HCT116 (cell line): ENCODE measurements at regions not wholly inside any gene's neighbourhood (a gene's known extent, or its start where the extent isn't known, plus 50 kb on each side); places are given as distances from the start of the nearest gene placed in this dataset.

Experiments
- ATAC-seq: fragments of 200-7000 bp; cut with Tn5 transposase; 2 replicates; pipeline ENCODE4 v1.9.1; 2020; ENCODE audit warnings: mild to moderate bottlenecking, moderate library complexity
- BruUV-seq: library from RNA; stranded (reverse); fragments of 400-500 nt; replicated peaks from 2 replicates; lab custom pipeline; 2021; lab: Mats Ljungman, UMichigan
- CTCF ChIA-PET: fragments of 300-600 bp; sonication (Branson Sonifier 250); formaldehyde crosslinking; loops from one replicate; lab custom pipeline; 2021; ENCODE audit warnings: antibody characterized with exemption; lab: Charles Lee
- POLR2A ChIA-PET: fragments of 300-600, 350-600 bp; sonication (Branson Sonifier 250); formaldehyde crosslinking; loops from one replicate; lab custom pipeline; 2021; ENCODE audit warnings: antibody characterized with exemption; lab: Charles Lee
- RAD21 ChIA-PET, 2 experiments: fragments of 300-600 bp; sonication (Branson Sonifier 250); formaldehyde crosslinking; loops; one replicate each; lab custom pipeline; 2023; ENCODE audit warnings: low total read pairs in 2 of 2; ENCODE audit not compliant: uncharacterized antibody in 2 of 2, unreplicated experiment in 2 of 2, low non-redundant PET in 1 of 2; lab: Charles Lee
- DNase-seq: peaks from one replicate; pipeline ENCODE4 v3.0.0-alpha.2; 2010; ENCODE audit warnings: low read depth, low spot score
- H2AFZ ChIP-seq: fragments of 200-600 bp; shearing (Covaris generic), sonication (generic); 2 replicates; pipeline ENCODE4 v1.6.1; 2017; ENCODE audit warnings: low read depth, mixed run types, mixed read lengths, antibody characterized with exemption, low read length; ENCODE audit not compliant: poor library complexity, severe bottlenecking
- H3K27ac ChIP-seq: 2 replicates; pipeline ENCODE4 v1.5.1; 2012; ENCODE audit warnings: low read depth, low read length
- H3K27me3 ChIP-seq: fragments of 200-600 bp; sonication (generic); 2 replicates; pipeline ENCODE4 v1.6.1; 2016; ENCODE audit warnings: mixed run types, low read length, mixed read lengths; ENCODE audit not compliant: insufficient read depth
- H3K36me3 ChIP-seq, 2 experiments: fragments of 200-500 bp in 1 of 2; fragments of 200-600 bp in 1 of 2; sonication (Bioruptor generic) in 1 of 2; sonication (generic) in 1 of 2; 2 replicates each; pipeline versions ENCODE4 v1.5.1 to v1.6.1; 2014 to 2016; ENCODE audit warnings: low read length in 2 of 2, inconsistent platforms in 1 of 2, mixed read lengths in 1 of 2, mixed run types in 1 of 2; ENCODE audit not compliant: insufficient read depth in 2 of 2, control insufficient read depth in 1 of 2
- H3K4me1 ChIP-seq, 2 experiments: fragments of 200-600 bp in 1 of 2; sonication (generic) in 1 of 2; 2 replicates each; pipeline versions ENCODE4 v1.5.1 to v1.6.1; 2012 to 2017; ENCODE audit warnings: low read length in 2 of 2, inconsistent platforms in 1 of 2, mild to moderate bottlenecking in 1 of 2, mixed read lengths in 1 of 2, mixed run types in 1 of 2, moderate library complexity in 1 of 2; ENCODE audit not compliant: insufficient read depth in 2 of 2, control insufficient read depth in 1 of 2
- H3K4me2 ChIP-seq: fragments of 200-600 bp; sonication (generic); 2 replicates; pipeline ENCODE4 v1.6.1; 2017; ENCODE audit warnings: mixed run types, low read length, mixed read lengths
- H3K4me3 ChIP-seq, 2 experiments: fragments of 200-600 bp in 1 of 2; sonication (generic) in 1 of 2; replicated peaks in 1 of 2; 2 replicates each; pipeline ENCODE4 v1.5.1; 2011 to 2016; ENCODE audit warnings: low read length in 2 of 2, control low read depth in 1 of 2, low read depth in 1 of 2, mild to moderate bottlenecking in 1 of 2, mixed read lengths in 1 of 2, mixed run types in 1 of 2
- H3K79me2 ChIP-seq: fragments of 200-600 bp; sonication (generic); 2 replicates; pipeline ENCODE4 v1.6.1; 2017; ENCODE audit warnings: mild to moderate bottlenecking, mixed run types, low read length, moderate library complexity, mixed read lengths; ENCODE audit not compliant: insufficient read depth
- H3K9ac ChIP-seq: fragments of 200-600 bp; sonication (generic); 2 replicates; pipeline ENCODE4 v1.6.1; 2016; ENCODE audit warnings: low read length, mixed read lengths
- H3K9me2 ChIP-seq: fragments of 200-600 bp; sonication (generic), shearing (Covaris generic); 2 replicates; pipeline ENCODE4 v1.6.1; 2017; ENCODE audit warnings: mixed run types, mild to moderate bottlenecking, moderate library complexity; ENCODE audit not compliant: insufficient read depth
- H3K9me3 ChIP-seq, 2 experiments: fragments of 200-500 bp in 1 of 2; fragments of 200-600 bp in 1 of 2; sonication (Bioruptor generic) in 1 of 2; sonication (generic) in 1 of 2; 2 replicates each; pipeline ENCODE4 v1.6.1; 2014 to 2017; ENCODE audit warnings: low read length in 2 of 2, mixed read lengths in 2 of 2, inconsistent platforms in 1 of 2, low read depth in 1 of 2, mild to moderate bottlenecking in 1 of 2, mixed run types in 1 of 2, moderate library complexity in 1 of 2; ENCODE audit not compliant: control insufficient read depth in 1 of 2, insufficient read depth in 1 of 2
- H4K20me1 ChIP-seq: fragments of 200-600 bp; sonication (generic), shearing (Covaris generic); 2 replicates; pipeline ENCODE4 v1.6.1; 2017; ENCODE audit warnings: mixed run types, mild to moderate bottlenecking, moderate library complexity; ENCODE audit not compliant: insufficient read depth
- CEBPB ChIP-seq: IDR thresholded peaks from 2 replicates; pipeline ENCODE4 v1.6.1; 2012; ENCODE audit warnings: low read depth
- CTCF ChIP-seq, 3 experiments: fragments of 200-600 bp in 1 of 3; sonication (generic) in 1 of 3; IDR thresholded peaks in 2 of 3; conservative IDR thresholded peaks in 1 of 3; 2 replicates each; pipeline ENCODE4 v1.5.1; 2012 to 2017; ENCODE audit warnings: low read depth in 2 of 3, low read length in 2 of 3, antibody characterized with exemption in 1 of 3, borderline replicate concordance in 1 of 3, control low read depth in 1 of 3, mild to moderate bottlenecking in 1 of 3, mixed read lengths in 1 of 3, mixed run types in 1 of 3, moderate library complexity in 1 of 3; ENCODE audit not compliant: insufficient read depth in 1 of 3
- EGR1 ChIP-seq: IDR thresholded peaks from 2 replicates; pipeline ENCODE4 v1.6.1; 2012; ENCODE audit warnings: low read depth
- EZH2 ChIP-seq: fragments of 200-600 bp; sonication (generic); IDR thresholded peaks from 2 replicates; pipeline ENCODE4 v1.6.1; 2017; ENCODE audit warnings: antibody characterized with exemption, mixed run types
- FOSL1 ChIP-seq: IDR thresholded peaks from 2 replicates; pipeline ENCODE4 v1.6.1; 2012; ENCODE audit warnings: low read depth
- JUND ChIP-seq: IDR thresholded peaks from 2 replicates; pipeline ENCODE4 v1.6.1; 2012
- MAX ChIP-seq: IDR thresholded peaks from 2 replicates; pipeline ENCODE4 v1.6.1; 2012
- POLR2A ChIP-seq: IDR thresholded peaks from 2 replicates; pipeline ENCODE4 v1.7.0; 2011; ENCODE audit warnings: borderline replicate concordance; ENCODE audit not compliant: insufficient read depth, insufficient read length; ENCODE audit errors: extremely low read depth
- POLR2AphosphoS5 ChIP-seq: IDR thresholded peaks from 2 replicates; pipeline ENCODE4 v1.6.1; 2011; ENCODE audit warnings: mild to moderate bottlenecking, low read depth, low read length, moderate library complexity
- RAD21 ChIP-seq: IDR thresholded peaks from 2 replicates; pipeline ENCODE4 v1.6.1; 2012; ENCODE audit warnings: low read depth, mild to moderate bottlenecking
- SIN3A ChIP-seq: IDR thresholded peaks from 2 replicates; pipeline ENCODE4 v1.6.1; 2012; ENCODE audit warnings: low read depth
- SP1 ChIP-seq: IDR thresholded peaks from 2 replicates; pipeline ENCODE4 v1.6.1; 2012; ENCODE audit warnings: low read depth
- SRF ChIP-seq: IDR thresholded peaks from 2 replicates; pipeline ENCODE4 v1.6.1; 2012; ENCODE audit warnings: low read depth
- TCF7L2 ChIP-seq: IDR thresholded peaks from 2 replicates; pipeline ENCODE4 v1.7.0; 2011; ENCODE audit warnings: borderline replicate concordance, inconsistent platforms; ENCODE audit not compliant: insufficient read depth, insufficient read length; ENCODE audit errors: extremely low read depth
- YY1 ChIP-seq: IDR thresholded peaks from 2 replicates; pipeline ENCODE4 v1.6.1; 2011; ENCODE audit warnings: low read length, low read depth, moderate library complexity, mild to moderate bottlenecking; ENCODE audit not compliant: insufficient replicate concordance; ENCODE audit errors: extremely low read depth
- ZBTB33 ChIP-seq: IDR thresholded peaks from 2 replicates; pipeline ENCODE4 v1.6.1; 2011; ENCODE audit warnings: mild to moderate bottlenecking, low read length, moderate library complexity; ENCODE audit not compliant: insufficient replicate concordance; ENCODE audit errors: extremely low read depth
- ZFX ChIP-seq: fragments of 450-650 bp; IDR thresholded peaks from 2 replicates; pipeline ENCODE4 v1.6.1; 2017
- ZNF274 ChIP-seq: fragments of 200-500 bp; sonication (Bioruptor generic); IDR thresholded peaks from 2 replicates; pipeline ENCODE4 v1.6.1; 2014; ENCODE audit warnings: mild to moderate bottlenecking, low read depth, low read length, inconsistent platforms
- intact Hi-C: fragments of 100-400 bp; cut with micrococcal nuclease; formaldehyde crosslinking; loops from 2 replicates; pipeline ENCODE4 v1.10.0; 2022
- TF ChIP-seq, protein P1 (sequence below): IDR thresholded peaks from 2 replicates; pipeline ENCODE4 v1.6.1; 2012; ENCODE audit warnings: low read depth

DNA sequence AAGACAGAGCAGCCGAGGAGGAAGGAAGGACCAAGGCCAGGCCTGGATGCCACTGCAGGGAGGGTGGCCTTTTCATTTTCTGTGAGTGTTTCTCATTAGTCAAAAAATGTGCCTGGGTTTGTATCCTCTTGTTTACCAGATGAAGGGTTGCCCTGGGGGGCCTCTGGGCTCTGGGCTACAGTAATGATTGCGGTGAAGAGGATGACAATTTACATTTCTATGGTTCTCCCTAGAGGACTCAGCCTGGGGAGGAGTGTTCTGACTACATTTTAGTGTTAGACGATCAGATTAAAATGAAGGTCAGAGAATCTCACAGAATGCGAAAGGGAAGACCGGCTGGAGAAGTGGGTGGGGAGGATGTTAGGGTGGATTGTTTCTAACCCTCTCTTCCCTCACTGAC is 108.0 kb upstream of the KMT2C start:
- no peak overlapping the region for H2AFZ ChIP-seq
- POLR2A ChIA-PET: no interaction called here
- no peaks in the 10 kb centered on the region for H3K4me1 ChIP-seq
- H3K4me3 ChIP-seq: no peak overlapping the region
- BruUV-seq: no TSS peak
- H3K4me2 ChIP-seq: no peak overlapping the region
- no peaks in the 10 kb centered on the region for H3K79me2 ChIP-seq
- no peak overlapping the region for H3K27ac ChIP-seq
- no peak overlapping the region for H3K9ac ChIP-seq
- no peaks in the 10 kb centered on the region for H3K36me3 ChIP-seq
- H3K9me2 ChIP-seq: no peaks in the 10 kb centered on the region
- DNase-seq: no peak
- CTCF ChIA-PET: no interaction called here
- TF ChIP-seq ZNF274: no peak
- no peak for TF ChIP-seq JUND
- no peak for TF ChIP-seq POLR2AphosphoS5
- no peak for TF ChIP-seq CTCF (IDR thresholded peaks at IDR 0.05 in 2 of 3, conservative IDR thresholded peaks at IDR 0.05 in 1 of 3; ENCODE audit: borderline replicate concordance in 1 of 3, insufficient read depth in 1 of 3, low read depth in 2 of 3, low read length in 2 of 3)
- TF ChIP-seq TCF7L2: no peak
- TF ChIP-seq YY1: no peak
- TF ChIP-seq SRF: no peak
- no peak for TF ChIP-seq MAX
- TF ChIP-seq SP1: no peak
- no peak for TF ChIP-seq SIN3A
- TF ChIP-seq POLR2A: no peak
- no peak for TF ChIP-seq RAD21
- TF ChIP-seq EGR1: no peak
- no peak for TF ChIP-seq CEBPB
- TF ChIP-seq, protein P1, sequence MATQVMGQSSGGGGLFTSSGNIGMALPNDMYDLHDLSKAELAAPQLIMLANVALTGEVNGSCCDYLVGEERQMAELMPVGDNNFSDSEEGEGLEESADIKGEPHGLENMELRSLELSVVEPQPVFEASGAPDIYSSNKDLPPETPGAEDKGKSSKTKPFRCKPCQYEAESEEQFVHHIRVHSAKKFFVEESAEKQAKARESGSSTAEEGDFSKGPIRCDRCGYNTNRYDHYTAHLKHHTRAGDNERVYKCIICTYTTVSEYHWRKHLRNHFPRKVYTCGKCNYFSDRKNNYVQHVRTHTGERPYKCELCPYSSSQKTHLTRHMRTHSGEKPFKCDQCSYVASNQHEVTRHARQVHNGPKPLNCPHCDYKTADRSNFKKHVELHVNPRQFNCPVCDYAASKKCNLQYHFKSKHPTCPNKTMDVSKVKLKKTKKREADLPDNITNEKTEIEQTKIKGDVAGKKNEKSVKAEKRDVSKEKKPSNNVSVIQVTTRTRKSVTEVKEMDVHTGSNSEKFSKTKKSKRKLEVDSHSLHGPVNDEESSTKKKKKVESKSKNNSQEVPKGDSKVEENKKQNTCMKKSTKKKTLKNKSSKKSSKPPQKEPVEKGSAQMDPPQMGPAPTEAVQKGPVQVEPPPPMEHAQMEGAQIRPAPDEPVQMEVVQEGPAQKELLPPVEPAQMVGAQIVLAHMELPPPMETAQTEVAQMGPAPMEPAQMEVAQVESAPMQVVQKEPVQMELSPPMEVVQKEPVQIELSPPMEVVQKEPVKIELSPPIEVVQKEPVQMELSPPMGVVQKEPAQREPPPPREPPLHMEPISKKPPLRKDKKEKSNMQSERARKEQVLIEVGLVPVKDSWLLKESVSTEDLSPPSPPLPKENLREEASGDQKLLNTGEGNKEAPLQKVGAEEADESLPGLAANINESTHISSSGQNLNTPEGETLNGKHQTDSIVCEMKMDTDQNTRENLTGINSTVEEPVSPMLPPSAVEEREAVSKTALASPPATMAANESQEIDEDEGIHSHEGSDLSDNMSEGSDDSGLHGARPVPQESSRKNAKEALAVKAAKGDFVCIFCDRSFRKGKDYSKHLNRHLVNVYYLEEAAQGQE: no peak
- no peak for TF ChIP-seq ZFX
- TF ChIP-seq FOSL1: no peak
- TF ChIP-seq EZH2: no peak
- TF ChIP-seq ZBTB33: no peak
- TF ChIP-seq, all 23 proteins: peak for 0
- RAD21 ChIA-PET: no interaction called here
- Histone ChIP-seq H3K9me3 (no peaks in the 10 kb centered on the region), H4K20me1 (no peaks in the 10 kb centered on the region), H3K27me3 (no peaks in the 10 kb centered on the region)
- no peak for ATAC-seq
- intact Hi-C loops: no loop called here
